Naive thymus-derived CD8-positive, alpha-beta T cell (primary cell): ENCODE measurements at regions not wholly inside any gene's neighbourhood (a gene's known extent, or its start where the extent isn't known, plus 50 kb on each side); places are given as distances from the start of the nearest gene placed in this dataset.

ENCODE experiments used
- ATAC-seq, 2 donors: fragments of 150-1000 bp; cut with Tn5 transposase in 1 of 2; sonication (Bioruptor Pico), chemical (Tn5 transposase) in 1 of 2; 1 replicate in 1 of 2; 2 replicates in 1 of 2; pipeline ENCODE4 v1.10.0; 2021; ENCODE audit warnings: mild to moderate bottlenecking in 2 of 2, moderate library complexity in 2 of 2
- POLR2A ChIA-PET: fragments of 350-600 bp; sonication (Branson Sonifier 250); formaldehyde crosslinking; loops from one replicate; lab custom pipeline; 2021; ENCODE audit warnings: antibody characterized with exemption; lab: Charles Lee
- DNase-seq, 10 donors: peaks; one replicate each; pipeline versions ENCODE4 v3.0.0 to v3.0.0-alpha.2; 2020 to 2022
- H3K27ac Mint-ChIP-seq, 10 donors: one replicate each; pipeline ENCODE4 v1.8.0; 2020 to 2022; ENCODE audit warnings: mild to moderate bottlenecking in 10 of 10, mixed read lengths in 10 of 10, moderate library complexity in 4 of 10, inconsistent platforms in 1 of 10
- H3K27me3 Mint-ChIP-seq, 5 donors: one replicate each; pipeline ENCODE4 v1.8.0; 2021 to 2022; ENCODE audit warnings: mixed read lengths in 5 of 5
- H3K36me3 Mint-ChIP-seq, 3 donors: one replicate each; pipeline ENCODE4 v1.8.0; 2020 to 2022; ENCODE audit warnings: mixed read lengths in 3 of 3, mild to moderate bottlenecking in 2 of 3, inconsistent platforms in 1 of 3
- H3K4me1 Mint-ChIP-seq, 4 donors: one replicate each; pipeline ENCODE4 v1.8.0; 2021 to 2022; ENCODE audit warnings: mixed read lengths in 4 of 4
- H3K4me3 Mint-ChIP-seq, 10 donors: one replicate each; pipeline ENCODE4 v1.8.0; 2020 to 2022; ENCODE audit warnings: mild to moderate bottlenecking in 10 of 10, mixed read lengths in 10 of 10, moderate library complexity in 6 of 10, inconsistent platforms in 1 of 10
- H3K9me3 Mint-ChIP-seq, 9 donors: one replicate each; pipeline ENCODE4 v1.8.0; 2020 to 2022; ENCODE audit warnings: mixed read lengths in 9 of 9, mild to moderate bottlenecking in 3 of 9, inconsistent platforms in 1 of 9, moderate library complexity in 1 of 9

GRCh38 chr16:81185416-81185815 lies 53.1 kb upstream of the BCO1 start:
- Mint-ChIP-seq H3K27ac (no peak overlapping the region), H3K27me3 (peaks cover 0 to 11% (median 7%) of the 10 kb centered on the region in 5 donors), H3K36me3 (no peaks in the 10 kb centered on the region), H3K4me1 (no peaks in the 10 kb centered on the region), H3K4me3 (no peak overlapping the region), H3K9me3 (no peaks in the 10 kb centered on the region)
- ATAC-seq (no peak), DNase-seq (no peak)
- POLR2A ChIA-PET: no interaction called here

GRCh38 chr16:81181013-81181720 lies 57.3 kb upstream of the BCO1 start:
- Mint-ChIP-seq H3K27me3 (peaks cover 0 to 14% (median 5%) of the 10 kb centered on the region in 5 donors), H3K36me3 (no peaks in the 10 kb centered on the region), H3K9me3 (no peaks in the 10 kb centered on the region), H3K27ac (no peak overlapping the region), H3K4me1 (no peaks in the 10 kb centered on the region), H3K4me3 (no peak overlapping the region)
- POLR2A ChIA-PET: no interaction called here
- no peak for DNase-seq
- no peak for ATAC-seq

- Mint-ChIP-seq H3K4me3 (no peak overlapping the region), H3K27ac (no peak overlapping the region), H3K27me3 (peaks cover 0 to 14% (median 5%) of the 10 kb centered on the region in 5 donors), H3K4me1 (no peaks in the 10 kb centered on the region), H3K36me3 (no peaks in the 10 kb centered on the region), H3K9me3 (no peaks in the 10 kb centered on the region)
- DNase-seq (no peak), ATAC-seq (no peak)
- POLR2A ChIA-PET: no interaction called here
Measured at GRCh38 chr16:81180578-81180977, 57.9 kb upstream of the BCO1 start.

GRCh38 chr16:81179219-81179618 lies 59.3 kb upstream of the BCO1 start:
- POLR2A ChIA-PET: no interaction called here
- peaks cover 0 to 10% (median 5%) of the 10 kb centered on the region in 5 donors for H3K27me3 Mint-ChIP-seq

GRCh38 chr16:81175325-81175891 lies 63.1 kb upstream of the BCO1 start:
- Mint-ChIP-seq H3K27me3 (peaks cover under 1 to 11% (median 8%) of the 10 kb centered on the region in 5 donors), H3K4me1 (no peaks in the 10 kb centered on the region), H3K36me3 (no peaks in the 10 kb centered on the region), H3K9me3 (no peaks in the 10 kb centered on the region), H3K4me3 (no peak overlapping the region), H3K27ac (peak overlapping the region in 1 of 10 donors; percentile 3)
- POLR2A ChIA-PET: no interaction called here
- no peak for ATAC-seq
- no peak for DNase-seq

More at GRCh38 chr16:81179219-81179618, 59.3 kb upstream of the BCO1 start:
- ATAC-seq (no peak), DNase-seq (no peak)
- H3K4me1 Mint-ChIP-seq: no peaks in the 10 kb centered on the region
- H3K27ac Mint-ChIP-seq: no peak overlapping the region
- no peak overlapping the region for H3K4me3 Mint-ChIP-seq
- no peaks in the 10 kb centered on the region for H3K9me3 Mint-ChIP-seq
- H3K36me3 Mint-ChIP-seq: no peaks in the 10 kb centered on the region

- POLR2A ChIA-PET: no interaction called here
- H3K27ac Mint-ChIP-seq: no peak overlapping the region
- no peaks in the 10 kb centered on the region for H3K4me1 Mint-ChIP-seq
- H3K4me3 Mint-ChIP-seq: no peak overlapping the region
- peaks cover 0 to 14% (median 8%) of the 10 kb centered on the region in 5 donors for H3K27me3 Mint-ChIP-seq
- no peak for ATAC-seq
- no peaks in the 10 kb centered on the region for H3K9me3 Mint-ChIP-seq
- H3K36me3 Mint-ChIP-seq: no peaks in the 10 kb centered on the region
- DNase-seq: no peak
Measured at GRCh38 chr16:81174644-81175324, 63.7 kb upstream of the BCO1 start.

GRCh38 chr16:81172769-81173658 lies 65.5 kb upstream of the BCO1 start:
- Mint-ChIP-seq H3K4me3 (no peak overlapping the region), H3K9me3 (no peaks in the 10 kb centered on the region), H3K4me1 (no peaks in the 10 kb centered on the region), H3K27ac (no peak overlapping the region), H3K36me3 (no peaks in the 10 kb centered on the region), H3K27me3 (peaks cover 1 to 18% (median 8%) of the 10 kb centered on the region in 5 donors)
- DNase-seq (no peak), ATAC-seq (no peak)
- POLR2A ChIA-PET: no interaction called here

- ATAC-seq (no peak), DNase-seq (no peak)
- POLR2A ChIA-PET: no interaction called here
- Mint-ChIP-seq H3K4me3 (no peak overlapping the region), H3K4me1 (no peaks in the 10 kb centered on the region), H3K36me3 (no peaks in the 10 kb centered on the region), H3K9me3 (no peaks in the 10 kb centered on the region), H3K27me3 (peaks cover 2 to 17% (median 8%) of the 10 kb centered on the region in 5 donors), H3K27ac (no peak overlapping the region)
Measured at GRCh38 chr16:81170824-81171223, 67.7 kb upstream of the BCO1 start.

GRCh38 chr16:81168406-81168805 lies 70.1 kb upstream of the BCO1 start:
- Mint-ChIP-seq H3K27me3 (peaks cover 2 to 17% (median 8%) of the 10 kb centered on the region in 5 donors), H3K36me3 (no peaks in the 10 kb centered on the region), H3K27ac (peak overlapping the region in 1 of 10 donors; percentile 69), H3K4me1 (no peaks in the 10 kb centered on the region), H3K4me3 (no peak overlapping the region), H3K9me3 (no peaks in the 10 kb centered on the region)
- no peak for DNase-seq
- no peak for ATAC-seq
- POLR2A ChIA-PET: no interaction called here

GRCh38 chr16:81167851-81168250 lies 70.6 kb upstream of the BCO1 start:
- no peaks in the 10 kb centered on the region for H3K9me3 Mint-ChIP-seq
- peak in 1 of 10 donors; percentile 23 for DNase-seq

GRCh38 chr16:81166417-81167300 lies 70.5 kb upstream of the GCSH start:
- H3K36me3 Mint-ChIP-seq: no peaks in the 10 kb centered on the region
- POLR2A ChIA-PET: no interaction called here
- DNase-seq: peak in 1 of 10 donors; percentile 19
- H3K9me3 Mint-ChIP-seq: no peaks in the 10 kb centered on the region
- no peaks in the 10 kb centered on the region for H3K4me1 Mint-ChIP-seq
- no peak overlapping the region for H3K27ac Mint-ChIP-seq
- H3K27me3 Mint-ChIP-seq: peaks cover 2 to 16% (median 6%) of the 10 kb centered on the region in 5 donors
- H3K4me3 Mint-ChIP-seq: no peak overlapping the region
- no peak for ATAC-seq

More at GRCh38 chr16:81167851-81168250, 70.6 kb upstream of the BCO1 start:
- peaks cover 2 to 16% (median 8%) of the 10 kb centered on the region in 5 donors for H3K27me3 Mint-ChIP-seq
- H3K4me1 Mint-ChIP-seq: no peaks in the 10 kb centered on the region
- H3K36me3 Mint-ChIP-seq: no peaks in the 10 kb centered on the region
- no peak for ATAC-seq
- POLR2A ChIA-PET: no interaction called here
- no peak overlapping the region for H3K4me3 Mint-ChIP-seq
- H3K27ac Mint-ChIP-seq: no peak overlapping the region
